NCI-H187 treated with DMSO at 0.1 percent for 48 hours (cell line): ENCODE measurements at regions not wholly inside any gene's neighbourhood (a gene's known extent, or its start where the extent isn't known, plus 50 kb on each side); places are given as distances from the start of the nearest gene placed in this dataset.

ENCODE experiments used
- DNase-seq: peaks from one replicate; lab custom pipeline; 2025; lab: John Stamatoyannopoulos, UW

DNA sequence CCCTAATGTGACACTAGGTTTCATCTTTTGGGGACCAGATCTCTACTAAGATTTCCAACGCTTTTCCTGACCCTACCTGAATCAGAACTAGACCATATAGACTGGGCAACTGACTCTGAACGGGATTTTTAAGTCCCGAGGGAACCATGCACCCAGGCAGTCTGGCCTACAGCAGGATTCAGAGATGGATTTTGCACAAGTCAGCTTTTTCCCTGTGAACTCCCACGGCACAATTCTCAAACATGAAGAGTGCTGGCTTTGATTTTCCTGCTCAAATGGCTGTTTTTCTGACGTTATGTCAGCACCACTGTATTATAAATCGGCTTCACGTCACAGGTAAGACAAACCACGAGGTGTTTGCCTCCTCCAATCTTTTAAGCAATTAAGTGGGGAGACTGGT lies 409.1 kb downstream of the TCERG1L start:
- no peak for DNase-seq

DNA sequence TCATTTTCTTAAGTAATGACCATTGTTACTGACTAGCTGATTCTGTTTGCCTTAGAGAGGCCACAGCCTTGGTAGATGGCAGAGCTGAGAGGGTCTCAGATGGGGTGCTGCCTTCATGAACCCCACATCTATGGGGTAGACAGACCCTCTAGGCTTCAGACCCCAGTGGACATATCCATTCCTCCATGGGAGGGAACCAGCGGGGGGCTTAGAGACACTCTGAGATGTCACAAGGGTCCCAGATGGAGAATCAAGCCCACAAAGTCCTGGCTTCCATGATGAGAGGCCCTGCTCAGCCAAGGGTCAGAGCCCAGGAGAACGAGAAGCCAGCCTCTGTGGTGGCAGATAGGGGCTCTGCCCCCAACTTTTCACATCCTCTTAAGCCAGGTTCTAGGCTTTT lies 408.6 kb downstream of the TCERG1L start:
- DNase-seq = no peak

DNA sequence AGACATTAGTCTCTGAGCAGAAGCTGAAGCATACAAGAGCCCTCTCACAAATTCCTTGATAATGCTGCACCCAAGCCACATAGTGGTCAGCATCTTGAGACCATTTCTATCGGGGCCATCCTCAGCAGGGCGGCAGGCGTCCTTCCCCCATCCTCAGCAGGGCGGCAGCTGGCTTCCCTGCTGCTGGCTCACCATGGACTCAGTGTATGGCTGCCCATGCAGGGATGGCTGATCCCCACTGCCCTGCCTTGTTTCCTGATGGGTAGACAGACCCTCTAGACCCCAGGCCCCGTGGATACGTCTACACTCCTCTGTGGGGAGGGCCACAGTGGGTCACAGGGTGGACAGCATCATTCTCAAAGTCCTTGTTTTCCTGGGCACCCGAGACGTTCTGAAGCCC lies 406.8 kb downstream of the TCERG1L start:
- DNase-seq = no peak

DNA sequence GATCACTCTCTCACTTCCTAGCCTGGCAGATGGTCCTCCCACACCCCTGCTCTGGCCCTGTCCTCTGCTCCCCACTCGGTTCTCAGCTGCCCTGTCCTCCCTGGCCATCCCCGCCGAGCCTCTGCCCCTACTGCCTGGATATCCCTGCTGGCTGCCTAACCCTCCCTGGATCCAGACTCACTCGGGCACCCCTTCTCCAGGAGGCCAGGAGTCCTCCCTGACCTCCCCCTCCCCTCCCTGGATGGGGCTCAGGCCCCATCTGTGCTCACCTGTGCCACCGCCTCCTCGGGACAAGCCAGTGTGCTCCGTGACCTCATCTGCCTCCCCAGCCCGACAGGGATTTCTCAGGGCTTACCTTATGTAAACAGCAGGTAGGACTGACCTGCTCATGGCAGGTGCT lies 406.1 kb downstream of the TCERG1L start:
- DNase-seq = no peak

DNA sequence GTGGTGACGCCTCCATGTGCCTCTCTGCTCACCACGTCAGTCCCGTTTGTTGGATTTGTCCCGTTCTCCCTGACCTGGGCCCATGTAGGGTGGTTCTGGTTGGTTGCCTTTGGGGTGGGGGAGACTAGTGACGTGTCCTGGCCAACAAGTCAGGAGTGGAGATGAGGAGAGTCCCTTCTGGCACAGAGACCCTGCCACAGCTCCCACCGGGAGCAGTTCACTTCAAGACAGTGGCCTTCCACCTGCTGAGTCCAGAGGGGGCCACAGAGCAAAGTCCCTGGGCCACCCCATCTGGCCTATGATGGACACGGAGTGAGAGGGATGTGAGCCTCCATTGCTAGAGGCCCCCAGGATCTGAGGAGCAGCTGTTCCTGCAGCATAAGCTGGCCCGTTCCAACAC lies 405.6 kb downstream of the TCERG1L start:
- DNase-seq = no peak

DNA sequence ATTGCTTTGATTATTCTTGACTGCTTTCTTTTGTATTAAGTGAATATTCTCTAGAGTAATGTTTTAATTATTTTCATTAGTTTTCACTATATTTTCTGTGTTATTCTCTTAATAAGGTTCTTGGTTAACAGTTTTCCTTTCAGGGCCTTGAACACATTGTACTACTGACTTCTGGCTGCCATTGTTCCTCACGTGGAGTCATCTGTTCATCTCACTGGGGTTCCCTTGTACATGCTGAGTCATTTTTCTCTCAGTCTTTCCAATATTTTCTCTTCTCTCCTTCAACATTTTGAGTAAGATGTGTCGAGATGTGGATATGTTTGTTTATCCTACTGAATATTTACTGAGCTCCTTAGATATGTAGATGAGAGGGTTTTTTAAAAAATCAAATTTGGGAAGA lies 400.7 kb downstream of the TCERG1L start:
- DNase-seq = no peak

DNA sequence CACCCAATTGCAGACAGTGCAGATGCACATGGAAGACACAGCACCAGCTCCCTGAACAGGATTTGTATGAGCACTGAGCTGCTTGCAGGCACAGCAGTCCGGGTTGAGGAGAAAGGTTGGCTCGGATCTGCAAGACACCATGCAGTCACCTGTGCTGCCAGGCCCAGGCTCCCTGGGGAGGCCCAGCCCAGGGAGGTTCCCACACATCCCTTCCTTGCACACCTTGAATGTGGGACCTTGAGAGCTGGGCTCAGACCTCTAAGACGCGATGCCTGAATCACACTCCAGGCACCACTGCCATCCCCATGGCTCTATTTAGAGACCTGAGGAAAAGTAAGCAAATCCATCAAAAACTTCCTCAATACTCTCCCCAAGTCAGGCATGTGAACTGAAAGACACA lies 397.7 kb downstream of the TCERG1L start:
- no peak for DNase-seq

DNA sequence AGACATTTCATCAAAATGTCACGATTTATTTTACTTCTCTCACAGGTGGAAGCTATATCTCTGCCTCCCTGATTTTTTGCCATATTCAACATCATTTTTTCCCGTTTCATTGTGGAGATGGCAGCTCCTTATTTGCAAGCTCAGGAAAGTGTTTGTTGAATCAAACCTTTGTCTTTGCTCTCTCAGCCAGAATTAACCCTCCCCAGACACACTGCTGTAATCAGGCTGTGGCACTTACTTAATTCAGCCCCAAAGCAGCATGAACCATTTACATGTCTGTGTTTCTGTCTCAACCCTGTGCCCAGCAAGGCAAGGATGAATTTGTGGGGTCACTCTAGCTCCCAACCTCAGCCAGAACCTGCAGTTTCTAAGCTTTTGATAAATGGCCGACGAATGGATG lies 397.2 kb downstream of the TCERG1L start:
- DNase-seq = no peak

DNA sequence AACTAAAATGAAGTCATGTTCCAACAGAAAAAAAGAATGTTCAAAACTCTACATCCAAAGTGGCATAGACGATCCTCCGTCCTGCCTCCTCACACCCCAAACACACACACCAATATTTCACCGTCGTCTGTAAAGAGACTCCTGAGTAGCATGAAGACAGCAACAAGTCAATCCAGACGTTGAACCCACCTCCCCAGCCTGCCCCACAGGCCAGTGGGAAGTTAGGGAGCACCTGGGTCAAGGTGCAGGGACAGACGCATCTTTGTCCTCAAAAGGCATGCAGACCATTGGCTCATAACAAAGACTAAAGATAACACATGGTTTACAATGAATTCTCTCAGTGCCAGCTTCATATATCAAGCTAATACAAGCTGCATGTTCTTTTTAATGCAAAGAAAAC lies 396.5 kb downstream of the TCERG1L start:
- DNase-seq = no peak

DNA sequence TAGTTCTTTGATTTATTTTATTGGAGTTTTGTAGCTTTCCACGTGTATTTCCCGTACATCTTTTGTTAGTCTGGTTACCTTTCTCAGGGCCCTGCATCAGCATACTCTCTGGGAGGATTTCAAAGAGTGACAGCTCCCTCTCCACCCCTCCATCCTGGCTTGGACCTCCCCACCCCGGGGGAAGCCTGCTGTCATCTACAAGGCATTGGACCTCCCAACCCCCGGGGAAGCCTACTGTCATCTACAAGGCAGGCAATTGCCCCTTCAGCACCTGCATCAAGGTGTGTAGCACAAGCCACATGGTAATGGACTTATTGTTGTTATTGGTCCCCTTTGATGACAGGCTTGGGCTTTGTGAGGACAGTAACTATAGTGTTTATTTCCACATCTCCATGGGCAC lies 390.1 kb downstream of the TCERG1L start:
- no peak for DNase-seq

DNA sequence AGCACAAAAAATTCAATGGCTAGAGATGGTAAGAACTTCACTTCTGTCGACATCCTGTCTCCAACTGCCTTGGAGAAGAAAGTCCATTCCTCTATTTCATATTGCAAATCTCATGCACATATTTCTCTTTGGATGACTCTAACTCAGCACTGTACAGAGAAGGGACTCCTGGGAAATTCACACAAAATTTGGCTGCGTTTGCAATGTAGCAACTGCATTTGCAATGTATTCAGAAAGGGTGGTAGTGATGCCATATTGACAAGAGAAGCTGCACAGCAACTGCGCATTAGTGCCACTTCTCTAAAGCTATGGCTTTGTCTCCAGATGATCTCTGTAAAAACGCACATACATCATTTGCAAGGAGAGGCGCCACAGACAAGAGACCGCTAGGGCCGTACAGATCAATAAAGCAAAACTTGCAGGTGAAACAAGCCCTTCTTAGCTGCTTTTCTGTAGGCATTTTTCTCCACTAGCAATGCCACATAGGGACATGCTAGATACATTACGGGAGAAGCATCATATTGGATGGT lies 389.5 kb downstream of the TCERG1L start:
- no peak for DNase-seq

DNA sequence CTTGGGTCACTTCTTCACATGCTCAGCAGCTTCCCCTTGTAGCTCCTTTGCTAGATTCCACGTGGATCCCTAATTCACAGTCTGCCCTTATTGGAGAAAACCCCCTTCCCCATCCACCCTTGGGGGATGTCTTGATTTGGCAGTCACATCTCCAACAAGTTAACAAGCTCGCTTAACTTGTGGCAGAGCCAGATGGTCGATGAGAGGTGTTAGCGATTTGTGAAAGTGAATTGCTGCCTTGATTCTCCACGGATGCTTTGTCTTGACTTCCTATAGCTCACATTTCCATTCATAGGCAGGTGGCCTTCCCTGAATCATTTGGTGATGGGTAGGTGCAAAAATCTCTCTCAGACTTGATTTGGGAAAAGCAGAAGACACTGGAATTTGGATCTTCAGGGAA lies 387.9 kb downstream of the TCERG1L start:
- no peak for DNase-seq

DNA sequence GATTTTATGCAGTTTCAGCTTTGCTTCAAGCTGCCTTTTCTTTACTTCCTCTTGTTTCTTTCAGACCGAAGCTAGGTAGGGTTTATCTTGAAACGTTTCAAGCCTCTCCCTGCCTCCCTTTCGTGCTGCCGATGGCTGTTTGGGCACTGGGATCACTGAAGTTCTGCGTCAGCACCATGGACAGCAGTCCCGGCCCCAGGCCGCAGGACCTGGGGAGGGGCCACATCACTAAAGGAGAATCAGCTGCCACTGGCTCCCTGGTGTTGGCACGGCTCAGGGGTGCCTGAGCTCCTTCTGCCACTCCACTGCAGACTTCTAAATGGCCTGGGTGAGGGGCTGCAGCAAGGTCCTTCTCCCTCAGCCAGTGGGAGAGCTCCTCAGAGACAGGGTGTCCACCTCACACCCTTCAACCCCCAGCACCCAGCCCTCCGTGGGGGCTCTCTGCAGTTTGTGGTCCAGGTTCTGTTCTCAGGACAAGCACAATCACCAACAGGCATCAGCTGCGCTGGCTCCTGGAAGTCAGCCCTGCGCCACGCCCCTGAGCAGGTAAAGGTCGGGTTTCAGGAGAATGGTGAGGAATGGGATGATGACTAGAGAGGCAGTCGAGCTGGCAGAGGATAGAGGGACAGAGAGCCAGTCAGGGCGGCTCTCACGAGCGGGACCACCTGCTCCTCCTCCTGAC lies 387.2 kb downstream of the TCERG1L start:
- no peak for DNase-seq

DNA sequence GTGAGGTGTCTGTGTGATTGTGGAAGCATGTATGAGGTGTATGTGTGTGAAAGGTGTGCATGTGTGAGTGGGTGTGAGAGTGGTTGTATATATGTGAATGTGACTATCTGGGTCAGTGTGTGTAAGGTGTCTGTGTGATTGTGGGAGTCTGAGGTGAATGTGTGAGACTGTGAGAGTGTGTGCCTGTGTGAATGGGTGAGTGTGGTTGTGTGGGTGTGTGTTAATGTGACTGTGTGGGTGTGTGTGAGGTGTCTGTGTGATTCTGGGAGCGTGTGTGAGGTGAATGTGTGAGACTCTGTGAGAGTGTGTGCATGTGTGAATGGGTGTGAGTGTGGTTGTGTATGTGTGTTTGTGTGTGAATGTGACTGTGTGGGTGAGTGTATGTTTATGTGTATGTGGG lies 385.1 kb downstream of the TCERG1L start:
- no peak for DNase-seq

DNA sequence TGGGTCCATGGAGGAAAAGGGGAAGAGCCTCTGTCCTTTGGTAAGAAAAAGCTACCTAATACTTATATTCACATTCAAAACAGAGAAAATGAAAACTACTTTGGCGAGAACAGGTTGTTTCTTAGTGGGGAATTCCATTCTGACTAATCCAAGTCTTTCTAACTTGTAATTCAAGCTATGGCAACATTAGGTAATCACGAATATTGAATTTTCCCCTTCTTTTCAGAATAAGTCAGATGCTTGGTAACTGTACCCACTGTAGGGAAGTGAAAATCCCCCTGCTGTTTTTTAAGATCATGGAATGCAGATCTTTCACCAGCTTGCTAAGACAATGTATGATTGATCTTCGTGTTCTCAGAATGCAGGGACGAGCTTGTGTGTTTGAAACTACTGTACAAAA lies 384.4 kb downstream of the TCERG1L start:
- no peak for DNase-seq

DNA sequence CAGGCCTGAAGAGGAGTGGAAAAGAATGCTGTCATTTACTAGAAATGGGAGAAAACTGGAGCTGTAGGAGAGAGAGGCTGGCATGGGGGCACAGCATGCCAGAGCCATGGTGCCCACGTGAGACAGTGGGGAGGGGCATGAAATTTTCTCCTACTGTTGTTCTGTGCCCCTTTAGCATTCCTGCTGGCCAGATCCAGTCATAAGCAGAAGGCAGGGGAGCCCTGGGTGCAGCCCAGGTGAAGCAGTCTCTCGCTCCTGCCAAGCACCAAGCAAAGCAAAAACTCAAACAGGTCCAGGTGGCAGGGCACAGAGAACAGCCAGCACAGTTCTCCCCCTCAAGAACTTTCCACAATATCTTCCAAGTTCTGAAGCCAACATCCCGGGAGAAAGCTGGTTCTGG lies 383.2 kb downstream of the TCERG1L start:
- DNase-seq = no peak

DNA sequence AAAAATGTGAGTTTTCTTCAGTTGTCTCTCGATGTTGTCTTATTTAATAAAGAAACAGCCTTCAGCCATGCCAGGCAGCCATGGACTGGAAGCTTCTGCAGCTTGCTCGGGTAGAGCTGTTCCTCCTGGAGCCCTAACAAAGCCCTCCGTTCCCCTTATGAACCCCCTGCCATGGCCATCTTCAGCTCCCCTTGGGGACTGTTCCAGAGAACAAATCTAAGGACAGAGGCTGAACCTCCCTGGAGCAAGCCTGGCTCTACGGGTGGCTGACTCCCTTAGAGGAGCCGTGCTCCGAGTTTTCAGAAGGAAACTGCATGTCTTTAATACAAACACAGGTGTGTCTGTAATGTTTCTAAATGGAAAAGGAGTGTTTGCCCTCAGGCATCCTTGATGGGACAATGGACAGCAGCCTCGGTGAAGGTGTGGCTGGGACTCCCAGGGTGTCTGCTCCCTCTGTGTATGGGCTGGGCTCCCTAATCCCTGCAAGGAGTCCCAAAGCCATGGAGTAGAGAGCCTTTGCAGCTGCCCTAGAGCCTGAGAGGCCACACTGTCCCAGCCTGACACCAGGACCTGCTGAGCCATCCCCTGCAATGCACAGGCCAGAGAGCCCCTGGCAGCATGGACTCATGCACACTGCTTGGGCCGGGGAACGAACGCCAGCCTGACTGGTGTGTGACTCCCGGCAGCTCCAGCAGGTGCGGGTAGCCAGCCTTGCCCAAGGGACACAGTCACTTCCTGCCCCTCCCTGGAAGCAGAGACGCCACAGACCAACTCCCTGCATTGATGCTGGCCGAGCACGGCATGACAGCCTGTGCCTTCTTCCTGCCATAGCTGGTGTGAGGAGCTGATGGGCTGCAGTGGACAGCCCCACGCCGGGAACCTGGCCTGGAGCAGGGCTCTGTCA lies 381.8 kb downstream of the TCERG1L start:
- DNase-seq = no peak

DNA sequence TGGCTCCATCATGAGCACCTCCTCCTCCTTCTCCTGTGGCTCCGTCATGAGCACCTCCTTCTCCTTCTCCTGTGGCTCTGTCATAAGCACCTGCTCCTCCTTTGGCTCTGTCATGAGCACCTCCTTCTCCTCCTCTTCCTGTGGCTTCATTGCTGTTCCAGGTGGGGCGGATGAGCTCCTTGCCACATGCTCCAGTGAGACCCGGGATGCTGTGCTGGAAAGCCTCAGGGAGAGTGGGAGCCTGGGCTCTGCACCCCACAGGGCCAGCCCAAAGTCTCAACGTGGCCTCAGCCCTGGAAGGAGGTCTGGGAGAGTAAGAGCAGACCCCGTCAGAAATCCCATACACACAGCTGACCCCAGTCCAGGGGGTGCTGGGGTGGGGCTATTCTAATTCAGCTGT lies 380.7 kb downstream of the TCERG1L start:
- no peak for DNase-seq

DNA sequence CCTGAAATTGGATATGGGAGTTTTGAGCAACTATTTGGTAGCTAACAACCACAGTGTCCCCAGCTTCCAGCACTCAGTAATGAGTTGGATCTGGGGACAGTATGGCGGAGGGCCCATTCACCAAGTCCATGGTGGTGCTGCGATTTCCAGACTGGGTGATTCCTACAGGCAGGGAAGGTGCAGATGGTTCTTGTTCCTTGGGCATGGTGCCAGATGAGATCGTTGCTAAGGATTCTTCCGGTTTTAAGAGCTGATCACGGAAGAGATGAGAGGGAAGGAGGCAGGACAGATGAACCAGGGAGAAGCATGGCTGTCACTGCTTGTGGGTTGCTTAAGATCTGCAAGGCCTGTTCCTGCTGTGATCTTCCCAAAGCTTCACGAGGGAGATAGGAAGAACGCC lies 380.3 kb downstream of the TCERG1L start:
- no peak for DNase-seq

DNA sequence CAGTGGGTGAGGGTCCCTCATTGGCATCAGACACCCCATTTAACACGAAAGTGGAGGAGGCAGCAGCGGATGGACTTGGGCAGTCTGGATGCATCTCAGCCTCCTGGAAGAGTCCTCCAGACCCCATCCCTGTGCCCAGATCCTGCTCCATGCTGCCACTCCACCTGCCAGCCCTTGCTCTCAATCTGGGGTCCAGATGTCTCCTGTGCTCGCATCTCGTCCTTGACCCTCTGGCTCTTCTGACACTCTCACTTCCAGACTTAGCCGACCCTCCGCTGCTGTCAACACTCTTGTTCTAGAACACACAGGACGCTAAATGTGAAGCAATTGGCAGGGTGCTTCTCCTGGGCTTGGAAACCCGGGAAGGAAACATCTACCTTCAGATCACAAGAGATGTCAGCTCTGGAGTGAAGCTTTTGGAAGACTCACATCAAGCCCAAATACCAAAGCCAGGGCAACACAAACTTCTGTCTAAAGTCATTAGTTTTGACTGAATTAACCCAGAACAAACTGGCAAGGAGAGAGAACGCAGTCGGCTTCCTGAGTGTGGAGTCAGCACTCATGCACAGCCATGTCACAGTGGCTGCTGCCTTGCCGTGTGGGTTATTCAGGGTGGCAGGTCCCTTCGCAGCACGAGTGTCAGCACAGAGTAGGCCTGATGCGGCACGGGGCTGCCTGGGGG lies 379.1 kb downstream of the TCERG1L start:
- no peak for DNase-seq

DNA sequence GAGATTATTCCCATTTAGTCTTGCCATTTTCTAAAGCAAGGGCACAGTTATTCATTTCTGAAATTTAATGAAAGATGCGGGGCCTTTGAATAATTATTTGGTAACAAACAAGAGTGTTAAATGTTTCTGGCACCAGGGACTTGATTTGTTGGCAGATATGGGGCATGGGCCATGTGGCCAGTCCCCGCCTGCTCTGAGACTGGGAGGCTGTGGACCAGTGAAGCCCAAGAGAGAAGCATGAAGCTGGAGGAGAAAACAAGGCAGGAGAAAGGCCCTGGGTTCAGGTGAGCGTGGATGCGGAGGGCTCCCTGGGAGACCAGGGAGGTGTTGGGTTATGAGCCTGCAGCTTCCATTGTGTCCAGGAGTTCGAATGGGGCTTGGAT lies 378.5 kb downstream of the TCERG1L start:
- no peak for DNase-seq

DNA sequence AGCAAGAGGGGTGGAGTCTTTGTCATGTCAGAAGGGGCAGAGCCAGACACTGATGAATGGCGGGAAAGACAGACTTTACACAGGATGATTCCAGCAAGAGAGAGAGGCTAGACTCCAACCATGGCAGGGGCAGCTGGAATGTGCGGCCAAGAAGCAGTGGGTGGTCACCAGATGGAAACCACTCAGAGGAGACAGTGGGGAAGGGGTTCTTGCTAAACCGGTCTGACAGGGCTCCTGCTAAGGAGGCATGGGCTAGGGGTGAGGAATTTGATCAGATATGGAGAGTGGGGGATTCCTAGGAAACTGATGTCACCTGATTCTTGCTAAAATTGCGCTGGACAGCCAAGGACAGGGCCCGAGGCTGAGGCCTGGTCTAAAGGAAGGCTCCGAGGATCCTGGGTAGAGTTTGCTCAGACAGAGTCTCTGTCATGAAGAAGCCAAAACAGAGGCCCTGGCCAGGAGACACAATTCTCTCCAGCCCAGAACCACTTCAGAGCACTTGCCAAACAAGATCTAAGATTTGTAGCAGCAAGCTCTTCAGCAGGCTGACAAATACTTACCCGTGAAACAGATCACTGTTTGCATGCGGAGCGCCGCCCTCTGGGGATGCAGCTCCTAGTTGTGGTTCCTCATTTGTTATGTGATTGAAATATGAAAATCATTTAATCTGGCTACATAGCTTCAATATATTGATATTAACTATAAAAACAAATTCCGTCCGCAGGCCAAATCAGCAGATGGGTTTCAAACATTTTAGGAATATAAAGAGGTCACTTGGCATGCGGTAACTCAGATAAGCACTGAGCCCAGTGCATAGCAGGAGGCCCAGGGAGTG lies 377.0 kb downstream of the TCERG1L start:
- no peak for DNase-seq
